ENCODE measurements at regions not wholly inside any gene's neighbourhood (a gene's known extent, or its start where the extent isn't known, plus 50 kb on each side); places are given as distances from the start of the nearest gene placed in this dataset.

- 100% methylated on average over 2 of the region's 4 CpGs for WGBS (ENCODE audit: insufficient coverage)
- Mint-ChIP-seq H3K4me3 (no peak overlapping the region), H3K9me3 (no peaks in the 10 kb centered on the region), H3K36me3 (no peaks in the 10 kb centered on the region), H3K27me3 (ENCODE audit: low read depth in 3 of 3) (peaks cover 4 to 14% (median 7%) of the 10 kb centered on the region in 3 donors), H3K4me1 (no peaks in the 10 kb centered on the region), H3K27ac (no peak overlapping the region)
- no peaks in the 10 kb centered on the region for H3K9me3 ChIP-seq (replicated peaks in 1 of 2; ENCODE audit: control insufficient read depth in 1 of 2, insufficient read depth in 1 of 2, low read length in 2 of 2)
- no peak overlapping the region for H3K9ac ChIP-seq (ENCODE audit: insufficient read depth, low read length, poor library complexity, severe bottlenecking)
- no peaks in the 10 kb centered on the region for H3K79me2 ChIP-seq (ENCODE audit: insufficient read depth, low read length)
- H3K4me3 ChIP-seq (replicated peaks in 1 of 3; ENCODE audit: low read depth in 2 of 3, low read length in 3 of 3): no peak overlapping the region
- H3K27me3 ChIP-seq (ENCODE audit: control insufficient read depth in 2 of 2, insufficient read depth in 2 of 2, low read length in 2 of 2): no peaks in the 10 kb centered on the region
- no peaks in the 10 kb centered on the region for H3K36me3 ChIP-seq (replicated peaks in 1 of 2; ENCODE audit: control insufficient read depth in 1 of 2, insufficient read depth in 2 of 2, low read length in 2 of 2)
- no peaks in the 10 kb centered on the region for H3K4me1 ChIP-seq (ENCODE audit: control insufficient read depth in 1 of 2, insufficient read depth in 2 of 2, low read length in 2 of 2)
- no peaks in the 10 kb centered on the region for H4K20me1 ChIP-seq (ENCODE audit: insufficient read depth, low read length)
- no peak overlapping the region for H3K27ac ChIP-seq (ENCODE audit: low read depth in 1 of 2, low read length in 2 of 2)
- TF ChIP-seq CTCF (IDR thresholded peaks at IDR 0.05): no peak
- H2AFZ ChIP-seq (ENCODE audit: insufficient read depth, low read depth, low read length, poor library complexity, severe bottlenecking): no peak overlapping the region
- DNase-seq: no peak
- H3K4me2 ChIP-seq (replicated peaks; ENCODE audit: extremely low read depth, low read length, poor library complexity, severe bottlenecking): no peak overlapping the region
- intact Hi-C loops (cut with micrococcal nuclease): no loop called here
Observed at GRCh38 chr13:31530922-31531321, 208.4 kb upstream of the RXFP2 start.

- H3K9me3 Mint-ChIP-seq: no peaks in the 10 kb centered on the region
- H3K4me3 Mint-ChIP-seq: no peak overlapping the region
- peaks cover 2% of the 10 kb centered on the region for H3K4me1 Mint-ChIP-seq
- Histone ChIP-seq H3K4me2 (replicated peaks; ENCODE audit: extremely low read depth, low read length, poor library complexity, severe bottlenecking) (no peak overlapping the region), H3K36me3 (replicated peaks in 1 of 2; ENCODE audit: control insufficient read depth in 1 of 2, insufficient read depth in 2 of 2, low read length in 2 of 2) (no peaks in the 10 kb centered on the region), H3K9me3 (replicated peaks in 1 of 2; ENCODE audit: control insufficient read depth in 1 of 2, insufficient read depth in 1 of 2, low read length in 2 of 2) (no peaks in the 10 kb centered on the region), H3K27me3 (ENCODE audit: control insufficient read depth in 2 of 2, insufficient read depth in 2 of 2, low read length in 2 of 2) (peaks cover 0 to 2% of the 10 kb centered on the region in 2 donors), H2AFZ (ENCODE audit: insufficient read depth, low read depth, low read length, poor library complexity, severe bottlenecking) (no peak overlapping the region), H3K27ac (ENCODE audit: low read depth in 1 of 2, low read length in 2 of 2) (no peak overlapping the region), H3K9ac (ENCODE audit: insufficient read depth, low read length, poor library complexity, severe bottlenecking) (no peak overlapping the region), H3K79me2 (ENCODE audit: insufficient read depth, low read length) (no peaks in the 10 kb centered on the region), H3K4me3 (replicated peaks in 1 of 3; ENCODE audit: low read depth in 2 of 3, low read length in 3 of 3) (no peak overlapping the region), H3K4me1 (ENCODE audit: control insufficient read depth in 1 of 2, insufficient read depth in 2 of 2, low read length in 2 of 2) (no peaks in the 10 kb centered on the region), H4K20me1 (ENCODE audit: insufficient read depth, low read length) (no peaks in the 10 kb centered on the region)
- DNase-seq: no peak
- no peak for TF ChIP-seq CTCF (IDR thresholded peaks at IDR 0.05)
- peaks cover 0 to 11% (median 6%) of the 10 kb centered on the region in 3 donors for H3K27me3 Mint-ChIP-seq (ENCODE audit: low read depth in 3 of 3)
- intact Hi-C loops (cut with micrococcal nuclease): no loop called here
- no peak overlapping the region for H3K27ac Mint-ChIP-seq
- no peaks in the 10 kb centered on the region for H3K36me3 Mint-ChIP-seq
- WGBS (ENCODE audit: insufficient coverage): no CpG with 5 or more reads among the region's 1 CpG
Observed at GRCh38 chr13:31537052-31537451, 202.3 kb upstream of the RXFP2 start.
